HG03175 (cell line): ENCODE measurements at regions not wholly inside any gene's neighbourhood (a gene's known extent, or its start where the extent isn't known, plus 50 kb on each side); places are given as distances from the start of the nearest gene placed in this dataset.
"Not testable (repeated sequence)": the region's sequence is repeated elsewhere in the genome, so short reads cannot be mapped to it uniquely, and the experiment has no call there.

Source experiments
- ATAC-seq: cut with Tn5 transposase; IDR thresholded peaks from one replicate; pipeline ENCODE4 v1.9.1; 2021; ENCODE audit warnings: mild to moderate bottlenecking, moderate library complexity; ENCODE audit not compliant: unreplicated experiment

GRCh38 chr4:24211856-24212255 is 322.0 kb upstream of the PPARGC1A start:
- no peak for ATAC-seq

- no peak for ATAC-seq
Measured at GRCh38 chr4:24210332-24210902, 320.6 kb upstream of the PPARGC1A start.

GRCh38 chr4:24209906-24210305 is 320.1 kb upstream of the PPARGC1A start:
- ATAC-seq, result no peak

GRCh38 chr4:24209131-24209530 is 319.3 kb upstream of the PPARGC1A start:
- no peak for ATAC-seq

- ATAC-seq, result no peak
Measured at GRCh38 chr4:24208691-24209090, 318.8 kb upstream of the PPARGC1A start.

- ATAC-seq, result not testable (repeated sequence)
Measured at GRCh38 chr4:24204708-24205107, 314.9 kb upstream of the PPARGC1A start.

GRCh38 chr4:24203926-24204325 is 314.1 kb upstream of the PPARGC1A start:
- no peak for ATAC-seq

GRCh38 chr4:24202579-24202978 is 312.7 kb upstream of the PPARGC1A start:
- ATAC-seq, result no peak

GRCh38 chr4:24197955-24198354 is 308.1 kb upstream of the PPARGC1A start:
- ATAC-seq, result no peak

- ATAC-seq, result no peak
Measured at GRCh38 chr4:24196785-24197184, 306.9 kb upstream of the PPARGC1A start.

- no peak for ATAC-seq
Measured at GRCh38 chr4:24195991-24196736, 306.3 kb upstream of the PPARGC1A start.

GRCh38 chr4:24192018-24192641 is 302.3 kb upstream of the PPARGC1A start:
- ATAC-seq, result no peak

- no peak for ATAC-seq
Measured at GRCh38 chr4:24190761-24191695, 301.2 kb upstream of the PPARGC1A start.

- no peak for ATAC-seq
Measured at GRCh38 chr4:24188459-24188858, 298.6 kb upstream of the PPARGC1A start.

GRCh38 chr4:24186466-24186865 is 296.6 kb upstream of the PPARGC1A start:
- no peak for ATAC-seq

GRCh38 chr4:24181005-24181404 is 291.2 kb upstream of the PPARGC1A start:
- ATAC-seq, result no peak

- no peak for ATAC-seq
Measured at GRCh38 chr4:24180586-24180985, 290.7 kb upstream of the PPARGC1A start.

GRCh38 chr4:24179201-24179840 is 289.5 kb upstream of the PPARGC1A start:
- ATAC-seq, result no peak

GRCh38 chr4:24177443-24177842 is 287.6 kb upstream of the PPARGC1A start:
- ATAC-seq, result not testable (repeated sequence)

GRCh38 chr4:24175707-24176106 is 285.9 kb upstream of the PPARGC1A start:
- no peak for ATAC-seq

GRCh38 chr4:24174602-24175001 is 284.8 kb upstream of the PPARGC1A start:
- no peak for ATAC-seq
